ENCODE measurements at regions not wholly inside any gene's neighbourhood (a gene's known extent, or its start where the extent isn't known, plus 50 kb on each side); places are given as distances from the start of the nearest gene placed in this dataset.

DNA sequence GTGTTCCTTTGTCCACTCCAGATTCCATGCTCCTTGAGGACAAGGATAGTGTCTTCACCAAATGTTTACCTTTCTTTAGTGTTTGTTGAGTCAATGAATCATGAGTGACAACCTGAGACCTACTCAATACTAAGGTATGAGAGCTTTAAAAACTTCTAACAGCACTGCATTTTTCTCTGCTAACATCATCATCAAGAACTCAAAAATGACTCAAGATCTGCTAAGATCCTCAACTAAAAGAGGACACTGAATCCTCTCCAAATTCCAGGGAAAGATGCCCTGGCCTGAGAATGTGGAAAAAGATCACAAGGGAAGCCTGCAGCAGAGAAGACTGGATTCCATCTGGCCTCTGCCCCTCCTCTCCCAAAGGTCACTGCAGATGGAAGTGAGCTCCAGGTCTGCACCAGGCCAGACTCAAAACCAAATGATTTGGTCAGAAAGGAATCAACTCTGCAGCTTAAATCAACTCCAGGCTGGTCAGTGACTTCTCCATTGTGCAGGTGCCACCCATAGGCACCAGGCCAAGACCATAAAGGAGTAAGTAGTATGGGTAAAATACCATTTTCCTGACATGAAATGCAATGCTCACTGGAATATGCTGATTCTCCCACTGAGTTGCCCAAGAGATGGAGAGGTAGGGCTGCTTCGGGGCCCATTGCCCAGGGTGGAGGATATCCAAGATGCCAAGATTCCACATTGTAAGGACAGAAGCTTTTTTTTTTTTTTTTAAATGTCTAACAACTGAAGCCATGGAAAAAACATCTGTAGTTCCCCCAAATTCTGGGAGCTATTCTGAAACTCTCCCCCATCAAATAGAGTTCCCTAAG, 89.5 kb upstream of the DOCK9 start:
- peaks cover 15% of the 10 kb centered on the region for H3K27me3 ChIP-seq (ENCODE audit: control insufficient read depth, low read length)

DNA sequence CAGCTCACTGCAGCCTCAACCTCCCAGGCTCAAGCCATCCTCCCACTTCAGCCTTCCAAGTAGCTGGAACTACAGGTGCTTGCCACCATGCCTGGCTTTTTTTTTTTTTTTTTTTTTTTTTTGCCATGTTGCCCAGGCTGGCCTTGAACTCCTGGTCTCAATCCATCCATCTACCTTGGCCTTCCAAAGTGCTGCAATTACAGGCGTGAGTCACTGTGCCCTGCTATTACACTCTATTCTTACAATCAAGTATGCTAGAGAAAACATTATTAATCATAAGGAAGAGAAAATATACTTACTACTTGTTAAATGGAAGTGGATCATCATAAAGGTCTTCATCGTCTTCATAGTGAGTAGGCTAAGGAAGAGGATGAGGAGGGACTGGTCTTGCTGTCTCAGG, 93.3 kb upstream of the DOCK9 start:
- no peak overlapping the region for H3K27ac ChIP-seq (ENCODE audit: low read depth, low read length)
- H3K4me2 ChIP-seq (ENCODE audit: low read length): no peak overlapping the region
- H4K20me1 ChIP-seq (ENCODE audit: control insufficient read depth, insufficient read depth, low read depth, low read length): no peaks in the 10 kb centered on the region
- H3K4me3 ChIP-seq (ENCODE audit: low read length): no peak overlapping the region
- H3K9me2 ChIP-seq (replicated peaks; ENCODE audit: control insufficient read depth, low read length): no peaks in the 10 kb centered on the region
- no peaks in the 10 kb centered on the region for H3F3A ChIP-seq (ENCODE audit: control insufficient read depth, insufficient read depth)
- H3K9me3 ChIP-seq (ENCODE audit: control insufficient read depth, insufficient read depth, low read length): peaks cover 8% of the 10 kb centered on the region; the same call in 1 of the 2 replicates
- H3K36me3 ChIP-seq (ENCODE audit: control insufficient read depth, low read length): no peaks in the 10 kb centered on the region
- peaks cover 5% of the 10 kb centered on the region; the same call in 1 of the 2 replicates for H3K27me3 ChIP-seq (ENCODE audit: control insufficient read depth, low read length)
- TF ChIP-seq, protein P1, sequence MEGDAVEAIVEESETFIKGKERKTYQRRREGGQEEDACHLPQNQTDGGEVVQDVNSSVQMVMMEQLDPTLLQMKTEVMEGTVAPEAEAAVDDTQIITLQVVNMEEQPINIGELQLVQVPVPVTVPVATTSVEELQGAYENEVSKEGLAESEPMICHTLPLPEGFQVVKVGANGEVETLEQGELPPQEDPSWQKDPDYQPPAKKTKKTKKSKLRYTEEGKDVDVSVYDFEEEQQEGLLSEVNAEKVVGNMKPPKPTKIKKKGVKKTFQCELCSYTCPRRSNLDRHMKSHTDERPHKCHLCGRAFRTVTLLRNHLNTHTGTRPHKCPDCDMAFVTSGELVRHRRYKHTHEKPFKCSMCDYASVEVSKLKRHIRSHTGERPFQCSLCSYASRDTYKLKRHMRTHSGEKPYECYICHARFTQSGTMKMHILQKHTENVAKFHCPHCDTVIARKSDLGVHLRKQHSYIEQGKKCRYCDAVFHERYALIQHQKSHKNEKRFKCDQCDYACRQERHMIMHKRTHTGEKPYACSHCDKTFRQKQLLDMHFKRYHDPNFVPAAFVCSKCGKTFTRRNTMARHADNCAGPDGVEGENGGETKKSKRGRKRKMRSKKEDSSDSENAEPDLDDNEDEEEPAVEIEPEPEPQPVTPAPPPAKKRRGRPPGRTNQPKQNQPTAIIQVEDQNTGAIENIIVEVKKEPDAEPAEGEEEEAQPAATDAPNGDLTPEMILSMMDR (IDR thresholded peaks at IDR 0.05; ENCODE audit: low read depth, low read length, poor library complexity, severe bottlenecking): no peak
- no peak for TF ChIP-seq EZH2phosphoT487 (IDR thresholded peaks at IDR 0.05; ENCODE audit: borderline replicate concordance, low read length)
- H3K4me1 ChIP-seq (ENCODE audit: control insufficient read depth, low read length): peaks cover 5% of the 10 kb centered on the region; the same call in 1 of the 2 replicates
- no peaks in the 10 kb centered on the region for H3K79me2 ChIP-seq (ENCODE audit: control insufficient read depth, low read length)

More for the DNA sequence above, 89.5 kb upstream of the DOCK9 start:
- H3K4me2 ChIP-seq (ENCODE audit: low read length): no peak overlapping the region
- no peaks in the 10 kb centered on the region for H3K4me1 ChIP-seq (ENCODE audit: control insufficient read depth, low read length)
- H3K79me2 ChIP-seq (ENCODE audit: control insufficient read depth, low read length): no peaks in the 10 kb centered on the region
- no peak overlapping the region for H3K4me3 ChIP-seq (ENCODE audit: low read length)
- H3F3A ChIP-seq (ENCODE audit: control insufficient read depth, insufficient read depth): no peaks in the 10 kb centered on the region
- no peak overlapping the region for H3K27ac ChIP-seq (ENCODE audit: low read depth, low read length)
- H4K20me1 ChIP-seq (ENCODE audit: control insufficient read depth, insufficient read depth, low read depth, low read length): no peaks in the 10 kb centered on the region
- no peaks in the 10 kb centered on the region for H3K9me3 ChIP-seq (ENCODE audit: control insufficient read depth, insufficient read depth, low read length)
- H3K36me3 ChIP-seq (ENCODE audit: control insufficient read depth, low read length): no peaks in the 10 kb centered on the region
- no peaks in the 10 kb centered on the region for H3K9me2 ChIP-seq (replicated peaks; ENCODE audit: control insufficient read depth, low read length)
- no peak for TF ChIP-seq EZH2phosphoT487 (IDR thresholded peaks at IDR 0.05; ENCODE audit: borderline replicate concordance, low read length)
- TF ChIP-seq, protein P1 (IDR thresholded peaks at IDR 0.05; ENCODE audit: low read depth, low read length, poor library complexity, severe bottlenecking): no peak

DNA sequence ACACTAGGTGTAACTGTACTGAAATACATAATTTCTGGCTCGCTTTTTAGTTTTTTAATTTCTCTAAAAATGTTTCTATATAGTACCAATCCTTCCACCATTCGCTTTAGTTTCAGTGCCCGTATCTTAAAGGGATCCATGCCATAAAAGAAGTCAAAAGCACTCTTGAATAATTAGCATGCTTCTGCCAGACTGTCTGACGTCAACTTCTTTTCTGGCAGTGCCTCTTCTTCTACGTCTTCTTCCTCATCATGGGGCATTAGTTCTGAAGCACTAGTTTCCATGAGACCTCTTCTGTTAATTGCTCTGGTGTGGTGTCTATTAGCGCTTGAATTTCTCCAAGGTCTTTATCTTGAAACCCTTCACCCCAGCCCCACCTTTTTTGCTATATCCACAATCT, 93.8 kb upstream of the DOCK9 start:
- H3K9me3 ChIP-seq (ENCODE audit: control insufficient read depth, insufficient read depth, low read length): peaks cover 8% of the 10 kb centered on the region; the same call in 1 of the 2 replicates
- no peak overlapping the region for H3K4me2 ChIP-seq (ENCODE audit: low read length)
- H3F3A ChIP-seq (ENCODE audit: control insufficient read depth, insufficient read depth): no peaks in the 10 kb centered on the region
- H3K27ac ChIP-seq (ENCODE audit: low read depth, low read length): no peak overlapping the region
- H3K4me1 ChIP-seq (ENCODE audit: control insufficient read depth, low read length): peaks cover 5% of the 10 kb centered on the region; the same call in 1 of the 2 replicates
- TF ChIP-seq, protein P1 (IDR thresholded peaks at IDR 0.05; ENCODE audit: low read depth, low read length, poor library complexity, severe bottlenecking): no peak
- TF ChIP-seq EZH2phosphoT487 (IDR thresholded peaks at IDR 0.05; ENCODE audit: borderline replicate concordance, low read length): no peak
- no peaks in the 10 kb centered on the region for H3K36me3 ChIP-seq (ENCODE audit: control insufficient read depth, low read length)
- no peaks in the 10 kb centered on the region for H4K20me1 ChIP-seq (ENCODE audit: control insufficient read depth, insufficient read depth, low read depth, low read length)
- H3K4me3 ChIP-seq (ENCODE audit: low read length): no peak overlapping the region
- 0 out of 2 replicates have a peak, but pooled peaks cover 5% of the 10 kb centered on the region for H3K27me3 ChIP-seq (ENCODE audit: control insufficient read depth, low read length)
- no peaks in the 10 kb centered on the region for H3K79me2 ChIP-seq (ENCODE audit: control insufficient read depth, low read length)
- no peaks in the 10 kb centered on the region for H3K9me2 ChIP-seq (replicated peaks; ENCODE audit: control insufficient read depth, low read length)
